Cardiac muscle cell (in vitro differentiated cells and primary cell): ENCODE measurements at regions not wholly inside any gene's neighbourhood (a gene's known extent, or its start where the extent isn't known, plus 50 kb on each side); places are given as distances from the start of the nearest gene placed in this dataset.

Experiments
- DNase-seq, 2 donors: peaks; one replicate each; pipeline versions ENCODE4 v3.0.0 to v3.0.0-alpha.2; 2010 to 2017; ENCODE audit warnings: low read depth in 1 of 2, low spot score in 1 of 2
- H3K27ac ChIP-seq: fragments of 200-600 bp; sonication (generic); 2 replicates; pipeline ENCODE4 v1.5.1; 2016
- H3K27me3 ChIP-seq: fragments of 200-600 bp; sonication (generic); 2 replicates; pipeline ENCODE4 v1.6.0; 2016; ENCODE audit warnings: control low read depth
- H3K36me3 ChIP-seq: fragments of 200-600 bp; sonication (generic); 2 replicates; pipeline ENCODE4 v1.5.1; 2016; ENCODE audit warnings: control low read depth
- H3K4me1 ChIP-seq: fragments of 200-600 bp; sonication (generic); 2 replicates; pipeline ENCODE4 v1.8.1; 2017; ENCODE audit warnings: low read depth, mild to moderate bottlenecking, mixed run types
- H3K4me3 ChIP-seq: fragments of 200-600 bp; sonication (generic); 2 replicates; pipeline ENCODE4 v1.5.1; 2016; ENCODE audit warnings: mild to moderate bottlenecking
- H3K9me3 ChIP-seq: fragments of 200-600 bp; sonication (generic); 2 replicates; pipeline ENCODE4 v1.5.1; 2017; ENCODE audit warnings: low read depth, mild to moderate bottlenecking, control low read depth
- CTCF ChIP-seq: IDR thresholded peaks from 2 replicates; pipeline ENCODE4 v1.5.1; 2012; ENCODE audit warnings: low read depth, mild to moderate bottlenecking, low read length

GRCh38 chr10:110422548-110422947, 75.2 kb upstream of the DUSP5 start:
- Histone ChIP-seq H3K27ac (no peak overlapping the region), H3K27me3 (no peaks in the 10 kb centered on the region), H3K4me3 (no peak overlapping the region), H3K9me3 (no peaks in the 10 kb centered on the region), H3K4me1 (peaks cover 4% of the 10 kb centered on the region), H3K36me3 (no peaks in the 10 kb centered on the region)
- no peak for DNase-seq
- no peak for TF ChIP-seq CTCF

GRCh38 chr10:110423650-110424049, 74.1 kb upstream of the DUSP5 start:
- H3K27ac ChIP-seq = no peak overlapping the region
- no peaks in the 10 kb centered on the region for H3K27me3 ChIP-seq
- TF ChIP-seq CTCF = no peak
- peaks cover 4% of the 10 kb centered on the region for H3K4me1 ChIP-seq
- H3K36me3 ChIP-seq = no peaks in the 10 kb centered on the region
- no peaks in the 10 kb centered on the region for H3K9me3 ChIP-seq
- DNase-seq = no peak
- H3K4me3 ChIP-seq = no peak overlapping the region

- TF ChIP-seq CTCF = no peak
- no peak overlapping the region for H3K27ac ChIP-seq
Measured at GRCh38 chr10:110425684-110426293, 71.9 kb upstream of the DUSP5 start.

GRCh38 chr10:110426294-110427181, 71.2 kb upstream of the DUSP5 start:
- Histone ChIP-seq H3K27me3 (no peaks in the 10 kb centered on the region), H3K27ac (no peak overlapping the region), H3K36me3 (no peaks in the 10 kb centered on the region), H3K4me1 (peaks cover 3% of the 10 kb centered on the region), H3K4me3 (no peak overlapping the region), H3K9me3 (no peaks in the 10 kb centered on the region)
- peak in 1 of 2 donors; percentile 87 for DNase-seq
- TF ChIP-seq CTCF = no peak

More at GRCh38 chr10:110425684-110426293, 71.9 kb upstream of the DUSP5 start:
- no peaks in the 10 kb centered on the region for H3K27me3 ChIP-seq
- no peaks in the 10 kb centered on the region for H3K36me3 ChIP-seq
- peaks cover 4% of the 10 kb centered on the region for H3K4me1 ChIP-seq
- DNase-seq = peak in 1 of 2 donors; percentile 88
- no peak overlapping the region for H3K4me3 ChIP-seq
- no peaks in the 10 kb centered on the region for H3K9me3 ChIP-seq

GRCh38 chr10:110429301-110429700, 68.4 kb upstream of the DUSP5 start:
- H3K9me3 ChIP-seq = no peaks in the 10 kb centered on the region
- TF ChIP-seq CTCF = no peak
- no peak overlapping the region for H3K27ac ChIP-seq
- H3K4me1 ChIP-seq = no peaks in the 10 kb centered on the region
- H3K4me3 ChIP-seq = no peak overlapping the region
- no peak for DNase-seq
- no peaks in the 10 kb centered on the region for H3K27me3 ChIP-seq
- H3K36me3 ChIP-seq = no peaks in the 10 kb centered on the region
